GM21619 (cell line): ENCODE measurements at regions not wholly inside any gene's neighbourhood (a gene's known extent, or its start where the extent isn't known, plus 50 kb on each side); places are given as distances from the start of the nearest gene placed in this dataset.

ENCODE experiments used
- ATAC-seq: cut with Tn5 transposase; IDR thresholded peaks from one replicate; pipeline ENCODE4 v1.9.1; 2021; ENCODE audit not compliant: unreplicated experiment

GRCh38 chr13:73201626-73202025 lies 142.8 kb downstream of the KLF5 start:
- no peak for ATAC-seq

- no peak for ATAC-seq
These were observed 140.2 kb downstream of the KLF5 start for GRCh38 chr13:73198991-73199411.

- no peak for ATAC-seq
These were observed 136.3 kb downstream of the KLF5 start for GRCh38 chr13:73195091-73195490.

- ATAC-seq: no peak
These were observed 135.5 kb downstream of the KLF5 start for GRCh38 chr13:73194310-73194709.

GRCh38 chr13:73193554-73193953 lies 134.7 kb downstream of the KLF5 start:
- no peak for ATAC-seq

GRCh38 chr13:73190477-73190876 lies 131.7 kb downstream of the KLF5 start:
- ATAC-seq: no peak

- no peak for ATAC-seq
These were observed 131.0 kb downstream of the KLF5 start for GRCh38 chr13:73189776-73190175.

GRCh38 chr13:73189362-73189761 lies 130.6 kb downstream of the KLF5 start:
- no peak for ATAC-seq

- ATAC-seq: no peak
These were observed 128.3 kb downstream of the KLF5 start for GRCh38 chr13:73187106-73187505.

GRCh38 chr13:73179650-73180274 lies 121.0 kb downstream of the KLF5 start:
- ATAC-seq: no peak

GRCh38 chr13:73177916-73178565 lies 119.2 kb downstream of the KLF5 start:
- ATAC-seq: no peak

- no peak for ATAC-seq
These were observed 118.2 kb downstream of the KLF5 start for GRCh38 chr13:73177017-73177416.

- ATAC-seq: no peak
These were observed 115.8 kb downstream of the KLF5 start for GRCh38 chr13:73174521-73175010.

GRCh38 chr13:73173279-73173811 lies 114.5 kb downstream of the KLF5 start:
- ATAC-seq: peak; percentile 50

- ATAC-seq: no peak
These were observed 113.1 kb downstream of the KLF5 start for GRCh38 chr13:73171926-73172325.

- no peak for ATAC-seq
These were observed 112.5 kb downstream of the KLF5 start for GRCh38 chr13:73171271-73171682.

- ATAC-seq: no peak
These were observed 111.2 kb downstream of the KLF5 start for GRCh38 chr13:73169971-73170370.

- ATAC-seq: no peak
These were observed 110.2 kb downstream of the KLF5 start for GRCh38 chr13:73168953-73169401.

GRCh38 chr13:73168226-73168952 lies 109.6 kb downstream of the KLF5 start:
- no peak for ATAC-seq

- ATAC-seq: no peak
These were observed 108.4 kb downstream of the KLF5 start for GRCh38 chr13:73167028-73167820.

- no peak for ATAC-seq
These were observed 107.4 kb downstream of the KLF5 start for GRCh38 chr13:73166204-73166603.
